HG03565 (cell line): ENCODE measurements at regions not wholly inside any gene's neighbourhood (a gene's known extent, or its start where the extent isn't known, plus 50 kb on each side); places are given as distances from the start of the nearest gene placed in this dataset.
"Not testable (repeated sequence)": the region's sequence is repeated elsewhere in the genome, so short reads cannot be mapped to it uniquely, and the experiment has no call there.

Source experiments
- ATAC-seq: cut with Tn5 transposase; IDR thresholded peaks from one replicate; pipeline ENCODE4 v1.9.1; 2021; ENCODE audit warnings: mild to moderate bottlenecking, moderate library complexity; ENCODE audit not compliant: unreplicated experiment

DNA sequence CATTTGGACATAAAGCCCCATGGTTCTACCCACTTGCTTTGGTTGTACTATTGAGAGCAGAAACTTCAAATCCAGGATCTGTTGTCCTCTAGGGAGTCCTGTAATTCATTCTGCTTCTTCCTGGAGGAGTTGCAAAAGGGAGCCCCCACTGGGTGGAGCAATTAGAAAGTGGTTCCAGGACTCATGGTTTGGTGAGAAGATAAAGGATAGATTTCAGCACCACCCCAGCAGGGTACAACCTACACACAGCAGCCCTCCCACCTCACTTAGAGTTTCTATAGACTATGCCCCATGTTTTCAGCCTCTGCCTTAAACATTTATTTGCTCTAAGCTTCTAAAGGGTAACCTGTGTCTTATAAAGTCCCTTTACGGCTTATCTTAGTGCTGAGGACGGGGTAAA lies 112.6 kb upstream of the ARRDC3 start:
- ATAC-seq = no peak

DNA sequence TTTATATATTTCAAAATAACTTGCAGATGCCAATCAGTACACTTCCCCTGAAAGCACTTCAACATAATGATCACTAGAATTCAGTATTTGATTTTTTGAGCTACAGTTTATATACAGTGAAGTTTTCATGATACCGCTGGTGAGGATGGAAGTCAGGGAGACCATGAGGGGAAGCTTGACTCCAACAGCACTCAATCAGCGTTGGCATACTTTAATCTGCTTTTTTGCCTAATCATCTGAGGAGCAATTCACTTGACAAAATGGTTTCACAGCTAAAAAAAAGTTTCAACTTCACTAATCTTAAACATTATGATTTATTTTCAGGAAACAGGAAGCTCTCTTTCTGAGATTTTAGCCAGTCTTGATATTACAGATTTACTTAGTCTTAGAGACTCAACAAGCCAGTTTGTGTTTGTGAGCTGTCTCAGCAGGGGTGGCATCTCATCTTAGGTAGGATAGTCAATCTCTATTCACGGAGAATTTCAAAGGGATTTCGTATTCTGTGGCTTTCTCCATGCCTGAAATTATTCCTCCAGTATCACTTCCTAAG lies 111.4 kb upstream of the ARRDC3 start:
- no peak for ATAC-seq

DNA sequence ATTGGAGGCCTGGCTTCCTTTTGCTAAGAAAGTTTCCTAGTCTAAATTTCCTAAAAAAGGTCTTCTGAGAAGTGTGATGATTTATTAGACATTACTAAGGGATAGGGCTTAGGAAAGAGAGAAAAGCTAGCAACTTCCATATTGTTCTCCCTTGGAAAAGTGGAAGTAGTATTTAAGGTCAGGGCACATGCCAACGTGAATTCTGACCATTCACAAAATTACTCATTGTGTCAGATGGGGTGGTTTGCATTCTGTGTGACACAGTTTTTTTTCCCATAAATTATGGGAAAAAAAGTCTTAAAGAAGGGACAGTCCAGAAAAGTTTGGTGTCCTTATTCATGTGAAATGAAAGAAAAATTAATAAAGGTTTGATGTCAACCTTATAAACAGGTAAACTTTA lies 110.0 kb upstream of the ARRDC3 start:
- ATAC-seq = no peak

DNA sequence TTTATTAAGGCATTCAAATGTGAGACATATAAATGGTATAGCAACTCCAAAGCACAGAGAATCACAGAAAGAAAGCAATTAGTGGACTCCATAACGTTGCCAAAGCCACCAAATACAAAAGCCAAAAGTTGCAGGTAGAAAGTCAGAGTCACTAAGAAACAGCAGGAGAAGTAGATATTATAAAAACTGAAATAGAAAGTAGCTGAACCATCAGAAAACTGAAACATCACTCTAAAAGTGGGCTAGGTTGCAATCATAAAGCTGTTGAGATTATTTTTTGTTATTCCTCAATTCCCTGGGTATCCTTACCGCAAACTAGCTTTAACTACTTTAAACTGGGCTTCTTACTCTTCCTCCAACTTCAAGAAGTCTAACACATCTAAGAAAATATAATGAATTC lies 108.1 kb upstream of the ARRDC3 start:
- ATAC-seq = no peak

DNA sequence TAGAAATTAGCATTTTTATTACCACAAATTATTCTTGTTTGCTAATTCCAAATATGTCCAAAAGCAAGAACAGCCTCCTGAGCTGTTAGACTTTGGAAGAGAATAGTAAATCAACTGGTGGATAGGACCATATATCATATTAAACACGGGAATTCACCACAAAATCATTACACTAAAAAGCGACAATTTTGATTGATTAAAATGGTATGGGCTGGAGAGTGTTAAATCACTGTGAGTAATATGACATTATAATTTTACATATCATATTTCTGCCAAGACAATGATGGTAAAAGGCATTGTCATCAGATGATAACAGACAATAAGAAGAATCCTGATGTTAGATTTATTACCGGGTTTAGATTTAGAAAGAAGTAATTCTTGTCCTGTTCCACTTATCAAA lies 107.2 kb upstream of the ARRDC3 start:
- no peak for ATAC-seq

DNA sequence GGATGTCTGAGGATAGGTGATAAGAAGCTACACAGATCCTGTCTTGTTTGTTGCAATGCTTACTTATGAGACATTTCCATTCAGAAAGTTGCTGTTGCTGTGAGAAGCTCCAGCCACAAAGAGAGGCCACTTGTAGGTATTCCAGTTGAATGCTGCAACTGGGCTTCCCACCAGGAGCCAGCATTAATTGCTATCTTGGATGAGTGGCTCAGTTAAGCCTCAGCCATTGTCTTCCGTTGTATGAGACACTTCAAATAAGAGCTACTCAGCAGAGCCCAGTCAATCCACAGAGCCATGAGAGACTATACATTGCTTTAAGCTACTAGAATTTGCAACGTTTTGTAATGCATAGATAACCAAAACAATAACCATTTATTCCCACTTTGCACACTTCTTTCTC lies 104.3 kb upstream of the ARRDC3 start:
- no peak for ATAC-seq

DNA sequence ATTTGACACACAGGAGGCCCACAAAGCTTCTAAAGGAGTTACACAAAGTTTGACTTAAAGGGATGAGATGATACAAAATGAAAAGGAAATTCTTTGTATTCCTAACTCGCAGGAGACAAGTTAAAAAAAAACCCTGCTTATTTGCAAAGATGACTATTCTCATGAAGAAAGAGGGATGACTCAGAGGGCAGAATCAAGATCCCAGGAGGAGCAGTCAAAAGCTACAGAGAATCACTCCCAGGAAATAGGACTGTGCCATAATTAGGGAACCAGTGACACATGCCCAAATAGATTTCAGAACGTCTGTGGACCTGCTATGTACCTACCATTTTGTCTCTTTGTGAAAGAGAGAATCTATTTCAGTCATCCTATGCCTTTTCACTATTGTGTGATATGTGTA lies 103.5 kb upstream of the ARRDC3 start:
- no peak for ATAC-seq

DNA sequence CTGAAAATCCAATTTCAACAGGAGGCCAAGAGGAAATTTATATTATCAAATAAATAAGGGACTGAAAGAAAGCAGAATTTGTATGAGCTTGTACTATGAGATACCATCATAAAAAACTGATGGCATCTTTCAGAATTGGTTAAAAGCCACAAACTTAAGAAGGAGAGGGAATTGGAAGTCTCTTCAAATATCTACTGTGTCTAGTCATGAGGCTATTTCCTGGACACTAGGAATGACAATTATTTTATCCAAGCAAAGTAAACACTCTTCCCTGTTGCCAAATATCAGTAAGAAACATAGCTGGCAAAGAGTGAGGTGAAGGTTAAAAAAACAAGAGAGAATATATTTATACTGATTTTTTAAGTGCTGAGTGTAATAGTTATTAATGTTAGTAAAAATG lies 101.5 kb upstream of the ARRDC3 start:
- no peak for ATAC-seq

DNA sequence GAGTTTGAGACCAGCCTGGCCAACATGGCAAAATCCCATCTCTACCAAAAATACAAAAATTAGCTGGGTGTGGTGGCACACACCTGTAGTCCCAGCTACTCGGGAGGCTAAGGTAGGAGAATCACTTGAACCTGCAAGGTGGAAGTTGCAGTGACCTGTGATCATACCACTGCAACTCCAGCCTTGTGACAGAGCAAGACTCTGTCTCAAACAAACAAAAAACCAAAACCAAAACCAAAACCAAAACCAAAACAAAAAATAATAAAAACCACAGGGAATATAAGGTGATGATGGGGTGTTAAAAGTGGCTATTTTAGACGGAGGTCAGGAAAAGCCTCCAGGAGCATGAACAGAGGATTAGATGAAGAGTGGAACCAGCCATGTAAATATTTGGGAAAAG lies 96.3 kb upstream of the ARRDC3 start:
- ATAC-seq = not testable (repeated sequence)

DNA sequence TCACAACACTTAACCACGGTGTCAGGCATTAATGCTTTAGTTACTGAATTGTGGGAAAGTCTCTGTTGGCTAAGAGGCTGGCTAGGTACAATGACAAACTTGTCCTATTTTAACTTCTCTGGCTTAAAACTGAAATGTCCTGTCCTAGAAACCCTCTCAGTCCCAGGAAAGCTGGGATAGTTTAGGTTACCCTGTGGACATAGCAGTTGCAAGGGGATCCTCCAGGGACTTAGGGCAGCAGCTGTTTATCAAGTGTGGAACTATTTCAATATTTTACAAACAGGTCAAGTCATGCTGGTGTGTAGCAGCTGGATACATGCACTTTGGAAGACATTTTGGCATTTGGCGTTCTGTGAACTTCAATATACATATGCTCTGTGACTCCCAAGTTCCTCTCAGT lies 95.0 kb upstream of the ARRDC3 start:
- no peak for ATAC-seq

DNA sequence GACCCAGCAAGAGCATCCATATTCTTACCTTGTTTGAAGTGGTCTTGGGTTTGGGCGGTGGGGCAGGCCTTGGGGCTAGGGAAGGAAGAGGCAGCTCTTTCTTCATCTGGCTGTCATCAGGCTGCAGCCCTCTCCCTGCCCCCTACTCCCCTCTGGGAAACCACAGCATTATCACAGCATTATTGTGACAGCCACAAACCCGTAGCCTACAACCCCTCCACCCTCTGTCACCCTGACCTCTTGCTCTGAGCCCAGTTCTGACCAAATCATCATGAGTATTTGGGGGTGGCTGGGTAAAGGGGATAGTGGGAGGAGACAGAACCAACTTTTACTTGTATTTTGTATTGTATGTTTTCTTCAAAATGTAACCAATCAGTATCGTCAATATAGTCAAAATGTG lies 94.3 kb upstream of the ARRDC3 start:
- no peak for ATAC-seq

DNA sequence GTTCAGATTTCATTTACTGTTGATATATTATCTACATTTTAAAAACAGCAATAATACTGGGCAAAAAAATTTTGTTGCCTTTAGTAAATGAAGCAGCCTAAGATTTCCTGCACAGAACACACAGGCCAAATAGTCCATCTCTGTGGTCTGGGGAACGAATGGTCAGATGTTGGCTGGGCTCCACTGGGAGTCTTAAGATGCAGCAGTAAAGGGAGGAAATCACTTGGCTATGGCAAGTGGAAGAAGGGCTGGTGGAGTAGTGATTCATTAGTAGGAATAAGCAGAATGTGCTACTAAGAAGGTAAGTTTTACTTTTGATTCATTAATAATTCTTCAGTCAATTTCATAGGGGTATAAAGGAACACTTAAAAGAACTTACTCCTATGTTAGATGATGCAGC lies 91.1 kb upstream of the ARRDC3 start:
- ATAC-seq = no peak

DNA sequence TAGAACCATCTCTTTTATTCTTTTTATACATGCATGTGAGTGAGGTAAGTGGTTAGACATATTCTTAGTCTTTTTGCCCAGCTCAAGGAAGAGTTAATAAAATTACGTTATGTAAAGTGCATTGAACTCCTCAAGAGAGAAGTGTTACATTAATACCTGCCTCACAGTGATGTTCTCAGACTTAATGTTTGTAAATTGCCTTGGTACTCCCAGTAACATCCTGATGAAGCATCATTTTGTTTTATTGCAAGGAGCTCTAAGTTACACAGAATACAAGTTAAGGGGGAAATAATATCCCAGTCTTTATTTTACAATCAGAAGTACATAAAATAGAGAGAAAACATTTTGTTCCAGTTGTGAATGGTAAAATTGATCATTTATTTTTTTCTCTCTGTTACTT lies 89.5 kb upstream of the ARRDC3 start:
- ATAC-seq = no peak

DNA sequence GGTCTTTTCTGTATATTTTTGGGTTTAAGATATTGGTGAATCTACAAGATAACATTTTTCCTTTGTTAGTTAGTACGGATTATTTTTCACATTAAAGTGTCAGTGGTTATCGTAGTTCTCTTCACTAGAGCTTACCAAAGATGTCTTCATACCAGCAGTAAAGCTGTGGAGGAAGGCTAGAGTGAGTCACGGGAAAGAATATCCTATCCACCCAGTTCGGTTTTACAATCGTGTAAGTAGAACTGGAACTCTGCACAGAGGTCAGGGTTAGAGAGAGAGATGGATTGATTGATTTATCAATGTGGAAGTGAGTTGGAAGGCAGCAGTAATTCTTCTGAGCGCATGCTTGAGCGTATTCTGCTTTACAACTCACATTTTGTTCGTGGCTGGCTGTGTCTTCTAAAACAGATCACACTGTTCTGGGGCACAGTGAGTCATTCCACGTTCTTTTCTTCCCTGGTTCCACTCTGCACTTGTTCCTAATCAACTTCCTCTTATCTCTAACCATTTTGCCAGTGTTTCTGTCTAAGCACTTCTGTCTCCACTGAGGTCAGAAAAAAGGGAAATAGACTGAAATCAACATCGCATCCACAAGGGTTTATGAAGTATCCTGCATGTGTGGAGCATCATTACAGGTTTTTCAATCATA lies 86.5 kb upstream of the ARRDC3 start:
- ATAC-seq = no peak

DNA sequence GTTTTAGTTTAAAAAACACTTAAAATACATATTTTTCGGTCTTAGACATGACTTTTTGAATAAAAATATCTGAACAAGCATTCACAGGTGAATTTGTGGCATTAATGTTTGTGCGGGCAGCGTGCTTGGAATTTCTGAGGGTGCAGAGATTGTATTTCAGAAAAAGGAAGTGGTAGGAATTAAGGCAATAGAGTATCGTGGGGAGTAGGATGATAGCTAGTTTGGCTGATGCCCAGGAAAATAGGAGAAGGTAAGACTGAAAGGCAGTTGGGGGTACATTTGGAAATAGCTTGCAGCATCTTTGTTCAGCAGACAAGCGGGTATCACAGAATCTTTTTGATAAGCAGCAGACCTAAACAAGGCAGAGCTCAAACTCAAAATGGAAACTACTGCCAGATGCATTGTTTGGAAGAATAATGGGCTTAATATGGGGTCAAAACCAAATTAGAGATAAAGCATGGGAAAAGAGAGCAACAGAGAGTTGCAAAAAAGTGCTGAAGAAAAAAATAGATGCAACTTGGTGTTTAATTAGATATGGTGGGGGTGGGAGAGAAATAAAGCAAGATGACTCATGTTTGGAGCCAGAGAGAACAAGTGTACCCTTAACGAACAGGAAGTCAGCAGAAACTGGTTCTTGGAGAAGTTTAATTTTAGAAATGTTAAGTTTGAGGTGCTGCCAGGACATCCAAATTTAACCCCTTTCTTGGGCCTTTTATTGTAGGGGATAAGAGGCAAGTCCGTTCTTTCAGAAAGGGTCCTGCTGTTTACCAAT lies 85.7 kb upstream of the ARRDC3 start:
- no peak for ATAC-seq

DNA sequence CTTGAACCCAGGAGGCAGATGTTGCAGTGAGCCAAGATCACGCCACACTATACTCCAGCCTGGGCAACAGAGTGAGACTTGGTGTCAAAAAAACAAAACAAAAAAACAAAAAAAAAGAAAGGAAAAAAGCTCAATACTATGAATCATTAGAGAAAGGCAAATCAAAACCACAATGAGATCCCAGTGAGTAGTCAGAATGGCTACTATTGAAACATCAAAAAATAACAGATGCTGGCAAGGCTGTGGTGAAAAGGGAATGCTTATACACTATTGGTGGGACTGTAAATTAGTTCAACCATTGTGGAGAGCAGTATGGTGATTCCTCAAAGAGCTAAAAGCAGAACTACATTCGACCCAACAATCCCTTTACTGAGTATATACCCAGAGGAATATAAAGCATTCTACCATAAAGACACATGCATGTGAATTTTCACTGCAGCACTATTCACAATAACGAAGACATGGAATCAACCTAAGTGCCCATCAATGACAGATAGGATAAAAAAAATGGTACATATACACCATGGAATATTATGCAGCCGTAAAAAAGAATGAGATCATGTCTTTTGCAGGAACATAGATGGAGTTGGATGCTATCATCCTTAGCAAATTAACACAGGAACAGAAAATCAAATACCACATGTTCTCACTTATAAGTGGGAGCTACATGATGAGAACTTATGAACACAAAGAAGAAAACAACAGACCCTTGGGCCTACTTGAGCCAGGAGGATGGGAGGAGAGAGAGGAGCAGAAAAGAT lies 81.9 kb upstream of the ARRDC3 start:
- ATAC-seq = no peak

DNA sequence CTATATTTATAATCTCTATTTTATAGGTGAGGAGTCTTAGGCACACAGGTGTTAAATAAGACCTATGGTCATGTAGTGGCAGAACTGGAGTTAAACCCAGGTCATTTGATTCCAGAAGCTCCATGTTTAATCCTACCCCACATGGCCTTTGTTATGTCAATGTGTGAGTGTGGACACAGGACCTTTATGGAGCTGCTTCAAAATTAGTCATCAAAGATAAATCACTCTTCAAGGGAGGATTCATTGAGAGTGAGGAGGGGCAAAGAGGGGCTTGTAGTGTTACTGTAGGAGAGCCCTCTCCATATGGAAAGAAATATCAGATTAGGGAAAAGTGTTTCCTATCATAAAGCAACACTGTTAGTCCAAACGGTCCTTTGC lies 74.6 kb upstream of the ARRDC3 start:
- ATAC-seq = no peak

DNA sequence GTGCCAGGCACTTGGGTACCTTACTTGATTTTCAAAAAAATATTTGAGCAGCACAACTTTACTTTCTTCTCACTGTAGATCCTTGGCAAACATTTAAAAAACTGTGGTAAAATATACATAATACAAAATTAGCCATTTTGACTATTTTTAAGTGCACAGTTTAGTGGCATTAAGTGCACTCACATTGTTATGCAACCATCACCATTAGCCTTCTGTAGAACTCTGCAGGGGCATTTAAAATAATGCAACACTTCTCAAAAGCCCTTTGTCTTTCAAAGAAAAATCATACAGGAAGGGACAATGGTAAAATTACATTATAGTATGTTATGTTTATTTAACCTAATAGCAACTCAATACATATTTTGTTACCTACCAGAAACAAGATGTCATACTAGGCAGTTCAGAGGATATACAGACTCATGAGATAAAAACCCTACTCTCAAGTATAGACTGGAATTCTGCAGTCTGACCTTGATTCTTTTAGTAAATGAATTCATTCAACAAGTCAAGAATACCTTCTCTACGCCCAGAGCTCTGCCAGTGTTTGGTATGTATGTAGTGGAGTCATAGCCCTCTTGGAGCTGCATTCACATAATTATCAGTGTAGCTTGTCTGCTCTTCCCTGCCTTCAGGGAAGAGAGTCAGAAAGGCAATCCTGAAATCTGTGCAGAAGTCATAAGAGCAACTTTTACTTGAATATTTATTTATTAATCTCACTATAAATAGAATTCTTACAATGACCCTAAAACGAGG lies 74.0 kb upstream of the ARRDC3 start:
- no peak for ATAC-seq

DNA sequence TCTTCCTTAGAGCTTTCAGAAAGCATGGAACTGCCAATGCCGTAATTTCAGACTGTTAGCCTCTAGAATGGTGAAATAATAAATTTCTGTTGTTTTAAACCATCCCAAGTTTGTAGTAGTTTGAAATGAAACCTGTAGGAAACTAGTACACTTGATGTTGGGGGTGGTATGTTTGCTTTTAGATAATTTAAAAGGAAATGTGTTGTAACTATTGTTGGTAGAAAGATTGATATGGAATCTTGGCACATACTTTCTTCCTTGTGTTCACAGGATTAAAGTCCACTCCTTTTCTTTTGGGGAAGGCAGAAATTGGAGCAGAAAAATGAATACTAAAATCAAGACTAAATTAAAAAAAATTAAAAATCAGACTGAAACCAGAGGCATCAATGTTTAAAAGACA lies 66.0 kb upstream of the ARRDC3 start:
- no peak for ATAC-seq

DNA sequence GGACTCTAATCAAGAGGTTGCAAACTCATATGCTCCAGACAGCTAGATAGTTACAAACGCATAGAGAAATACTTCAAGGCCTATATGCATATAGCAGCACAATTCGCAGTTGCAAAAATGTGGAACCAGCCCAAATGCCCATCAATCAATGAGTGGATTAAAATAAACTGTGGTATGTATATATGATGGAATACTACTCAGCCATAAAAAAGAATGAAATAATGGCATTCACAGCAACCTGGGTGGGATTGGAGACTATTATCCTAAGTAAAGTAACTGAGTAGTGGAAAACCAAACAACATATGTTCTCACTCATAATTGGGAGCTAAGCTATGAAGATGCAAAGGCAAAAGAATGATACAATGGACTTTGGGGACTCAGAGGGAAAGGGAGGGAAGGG lies 65.0 kb upstream of the ARRDC3 start:
- not testable (repeated sequence) for ATAC-seq

DNA sequence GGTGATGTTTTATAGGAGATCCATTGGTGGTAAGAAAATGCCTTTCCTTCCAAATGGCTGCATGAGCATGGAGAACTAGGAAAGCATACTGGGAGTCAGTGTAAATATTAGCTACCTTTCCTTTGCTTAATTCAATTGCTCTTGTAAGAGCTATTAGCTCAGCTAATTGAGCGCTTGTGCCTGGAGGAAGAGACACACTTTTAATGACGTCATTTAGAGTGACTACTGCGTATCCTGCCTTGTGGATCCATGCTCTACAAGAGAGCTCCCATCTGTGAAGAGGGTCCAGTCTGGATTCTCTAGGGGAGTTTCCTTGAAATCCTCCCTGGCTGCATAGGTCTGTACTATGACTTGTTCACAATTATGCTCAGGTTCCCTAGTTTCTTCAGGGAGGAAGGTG lies 63.8 kb upstream of the ARRDC3 start:
- ATAC-seq = not testable (repeated sequence)
